Amniotic epithelial cell (primary cell): ENCODE measurements at regions not wholly inside any gene's neighbourhood (a gene's known extent, or its start where the extent isn't known, plus 50 kb on each side); places are given as distances from the start of the nearest gene placed in this dataset.

Experiments
- DNase-seq: peaks from one replicate; pipeline ENCODE4 v3.0.0-alpha.2; 2010; ENCODE audit warnings: low read depth

DNA sequence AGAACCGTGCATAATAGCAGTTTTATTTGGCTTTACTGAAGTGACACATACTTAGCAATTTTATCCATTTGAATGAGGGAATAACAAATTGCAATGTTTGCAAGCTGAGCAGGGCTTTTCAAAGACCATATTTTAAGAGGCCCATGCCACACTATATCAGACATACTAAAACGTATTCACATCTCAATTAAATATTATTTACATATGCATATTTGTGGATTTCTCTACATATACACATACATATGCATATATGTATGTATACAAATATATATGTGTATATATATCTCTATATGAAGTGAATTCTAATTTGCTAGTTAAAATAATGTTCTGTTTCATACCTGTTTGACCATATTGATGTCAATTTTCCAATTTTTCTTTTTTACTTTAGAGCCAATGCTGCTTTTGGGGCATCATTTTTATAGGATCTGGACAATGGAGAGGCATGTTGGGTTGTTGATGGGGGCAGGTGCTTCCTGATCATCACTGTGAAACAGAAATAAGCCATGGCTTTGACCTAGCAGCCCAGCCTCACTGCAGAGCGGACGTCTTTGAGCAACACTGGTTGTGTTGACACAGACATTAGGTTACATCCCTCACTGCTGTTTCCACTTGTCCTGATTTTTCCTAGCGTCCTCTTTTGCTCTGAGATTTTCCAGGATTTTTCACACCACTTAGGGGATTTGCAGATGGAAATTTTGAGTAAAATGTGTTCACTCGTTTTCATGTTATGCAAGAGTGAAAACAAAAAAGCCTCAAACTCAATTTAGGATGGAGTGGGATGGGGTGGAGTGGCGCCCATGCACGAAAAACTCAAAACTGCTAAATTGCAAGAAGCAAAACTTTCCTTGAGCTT is 56.9 kb downstream of the RDH14 start:
- DNase-seq = no peak

DNA sequence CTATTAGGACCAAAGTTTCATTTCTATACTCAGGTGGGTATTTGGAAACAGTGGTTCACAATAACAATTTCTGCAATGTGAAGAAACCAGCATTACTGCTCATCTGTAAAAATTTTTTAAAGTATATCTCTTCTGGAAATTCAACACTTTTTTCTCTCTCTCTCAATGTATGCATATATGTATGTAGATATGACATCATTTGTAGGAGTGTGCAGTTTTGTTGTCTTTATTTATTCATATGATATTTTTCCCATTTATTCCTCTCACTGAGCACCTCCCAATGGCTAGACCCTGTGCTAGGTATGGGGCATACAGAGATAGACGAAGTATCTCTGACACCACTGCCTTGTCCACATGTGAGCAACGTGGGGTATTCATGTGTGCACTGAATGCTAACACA is 58.3 kb downstream of the RDH14 start:
- DNase-seq = no peak

DNA sequence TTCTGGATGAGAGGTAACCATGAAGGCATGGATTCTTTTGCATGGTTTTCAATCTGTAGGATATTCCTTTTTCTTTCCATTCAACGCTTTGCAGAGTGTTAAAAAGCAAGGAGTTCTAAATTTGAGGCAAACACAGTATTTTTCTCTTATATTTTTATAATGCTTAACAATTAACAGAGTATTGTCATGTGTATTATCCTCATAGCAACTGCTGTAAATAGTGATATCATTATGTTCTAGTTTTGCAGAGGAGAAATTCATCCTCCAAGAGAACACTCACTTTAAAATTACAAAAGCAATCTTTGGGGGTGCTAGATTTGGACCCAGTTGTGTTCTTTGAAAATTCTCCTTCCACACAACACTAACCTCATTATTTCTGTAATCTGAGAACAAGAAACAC is 58.7 kb downstream of the RDH14 start:
- no peak for DNase-seq

DNA sequence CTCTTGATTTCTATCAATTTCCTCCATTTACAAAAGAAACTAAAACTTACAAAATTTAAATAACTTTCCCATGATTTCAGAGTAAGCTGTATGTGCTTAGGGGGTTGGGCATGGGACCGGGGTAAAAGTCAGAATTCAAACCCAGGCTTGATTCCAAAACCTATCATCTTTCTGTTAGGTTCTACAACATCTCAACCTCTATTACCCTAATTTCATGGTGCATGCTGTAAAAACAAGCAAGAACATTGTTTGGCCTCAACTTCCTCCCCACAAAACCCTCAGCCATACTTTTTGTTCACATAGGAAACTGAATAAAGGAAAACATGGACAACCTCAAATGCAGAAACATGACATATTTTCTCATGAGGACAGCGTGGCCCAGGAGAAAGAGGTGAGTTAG is 59.3 kb downstream of the RDH14 start:
- no peak for DNase-seq

DNA sequence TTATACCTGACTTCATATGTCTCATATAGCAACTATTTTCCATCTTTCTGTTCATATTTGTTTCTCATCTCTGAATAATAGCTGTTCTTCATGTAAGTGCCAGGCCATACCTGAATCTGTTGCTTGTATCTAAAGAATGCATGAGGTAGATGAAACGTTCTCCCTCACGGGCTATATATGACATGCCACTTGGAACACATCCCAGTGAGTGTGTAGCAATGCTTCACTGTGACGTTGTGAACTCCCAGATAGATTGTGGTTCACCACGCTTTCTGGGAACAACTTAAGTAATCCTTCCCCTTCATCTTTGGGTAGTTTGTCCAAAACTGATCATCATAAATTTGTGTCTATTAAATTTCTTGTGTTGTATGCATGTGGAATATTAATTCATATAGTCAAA is 60.1 kb downstream of the RDH14 start:
- DNase-seq = peak; percentile 95

DNA sequence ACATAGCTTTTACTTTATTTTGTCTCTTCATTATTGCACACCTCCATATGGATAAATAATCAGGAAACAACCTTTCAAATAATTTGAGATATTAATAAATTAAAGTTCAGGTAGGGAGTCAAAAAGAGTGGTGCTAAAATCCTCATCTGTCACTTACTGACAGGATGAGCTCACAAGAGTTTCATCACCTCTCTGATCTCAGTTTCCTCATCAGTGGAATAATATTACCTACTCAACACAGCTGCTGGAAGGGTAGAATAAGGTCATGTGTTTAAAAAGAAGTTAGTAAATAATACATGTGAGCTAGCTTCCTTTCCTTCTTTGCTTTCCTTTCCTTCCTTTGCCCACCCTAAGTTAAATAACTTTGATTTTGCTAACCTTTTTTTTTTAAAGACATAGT is 61.9 kb downstream of the RDH14 start:
- peak; percentile 47 for DNase-seq

DNA sequence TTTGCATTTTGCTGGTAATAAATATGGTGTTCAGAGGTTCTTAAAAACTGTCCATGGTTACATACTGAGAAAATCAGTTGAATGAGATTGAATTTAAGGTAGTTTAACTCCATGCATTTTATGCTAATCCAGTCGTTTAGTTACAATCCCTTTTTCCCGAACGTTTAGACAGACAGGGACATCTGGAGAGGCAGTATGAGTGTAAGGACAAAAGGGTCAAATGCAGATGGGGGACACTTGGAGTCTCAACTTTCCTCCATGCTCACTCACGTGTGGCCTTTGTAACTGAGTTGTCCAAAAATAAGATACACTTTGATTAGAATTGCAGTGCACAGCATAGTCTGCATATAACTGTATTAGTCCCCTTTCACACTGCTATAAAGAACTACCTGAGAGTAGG is 63.9 kb downstream of the RDH14 start:
- DNase-seq = no peak

DNA sequence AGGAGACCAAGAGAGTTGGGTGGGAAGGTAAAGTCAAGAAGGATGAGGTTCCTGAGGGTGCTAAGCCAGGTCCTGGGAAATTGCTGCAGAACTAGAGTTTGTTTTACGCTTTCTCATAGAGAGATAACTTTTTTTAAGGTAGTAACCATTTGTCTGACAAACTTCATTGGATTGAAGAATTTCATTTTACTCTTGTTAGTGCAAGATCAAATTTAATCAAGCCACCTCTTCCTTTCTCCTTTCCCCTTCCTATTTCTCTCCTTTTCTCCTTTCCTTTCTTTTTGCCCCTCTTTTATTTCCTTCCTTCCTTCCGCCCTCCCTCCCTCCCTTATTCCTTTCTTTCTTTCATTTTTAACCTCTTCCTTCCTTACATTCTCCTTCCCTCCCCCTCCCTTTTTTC is 65.4 kb downstream of the RDH14 start:
- no peak for DNase-seq

DNA sequence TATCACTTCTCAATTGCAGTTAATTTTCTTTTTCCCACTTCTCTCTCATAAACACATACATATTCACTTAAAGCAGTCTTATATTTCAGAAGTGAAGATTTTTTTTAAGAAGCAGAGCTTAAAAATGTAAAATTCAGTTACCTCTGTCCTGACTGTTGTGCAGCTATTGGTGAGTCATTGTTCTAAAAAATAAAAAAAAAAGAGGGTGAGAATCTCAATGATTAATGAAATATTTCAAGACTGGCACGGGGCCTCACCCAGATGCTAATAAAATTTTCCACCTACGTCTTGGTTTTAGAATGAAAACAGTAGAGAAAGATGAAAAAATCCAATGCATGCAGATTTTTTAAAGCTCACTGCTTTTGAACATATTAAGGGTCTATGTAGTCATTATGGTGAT is 67.7 kb downstream of the RDH14 start:
- DNase-seq = no peak

DNA sequence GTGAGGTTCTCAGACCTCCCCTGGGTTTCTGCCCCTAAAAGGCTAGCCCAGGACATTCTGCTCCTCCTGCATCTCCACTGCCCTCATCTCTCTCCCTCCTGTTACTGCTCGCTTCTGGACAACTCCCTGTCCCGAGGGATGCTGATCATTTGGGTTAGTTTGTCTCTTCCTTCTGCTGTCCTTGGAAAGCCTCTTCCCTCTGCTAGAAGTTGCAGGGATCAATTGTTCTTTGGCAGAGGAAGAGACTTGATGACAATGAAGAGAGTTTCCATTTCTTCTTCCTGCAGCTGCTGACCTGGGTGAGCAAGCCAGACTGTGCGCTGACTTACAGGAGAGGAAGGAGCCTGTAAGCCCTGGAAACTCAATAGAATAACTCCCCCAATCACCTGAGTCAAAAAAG is 68.9 kb downstream of the RDH14 start:
- DNase-seq = no peak

DNA sequence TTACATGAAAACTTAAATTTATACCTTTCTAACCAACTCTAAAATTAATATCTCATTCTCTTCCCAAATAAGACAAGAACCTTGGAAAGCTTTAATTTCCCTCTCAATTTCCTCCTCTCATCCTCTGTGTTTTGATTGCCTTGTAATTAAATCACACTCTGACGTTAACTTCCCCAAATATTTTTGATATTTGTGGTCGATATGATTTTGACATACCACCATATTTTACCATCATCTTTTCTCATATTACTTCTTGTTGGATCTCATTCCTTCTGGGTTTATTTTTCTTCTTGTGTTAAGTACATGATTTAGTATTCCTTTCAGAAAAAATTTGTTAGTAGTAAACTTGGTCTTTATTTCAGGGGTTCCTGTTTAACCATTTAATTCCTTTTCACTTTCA is 69.6 kb downstream of the RDH14 start:
- no peak for DNase-seq

DNA sequence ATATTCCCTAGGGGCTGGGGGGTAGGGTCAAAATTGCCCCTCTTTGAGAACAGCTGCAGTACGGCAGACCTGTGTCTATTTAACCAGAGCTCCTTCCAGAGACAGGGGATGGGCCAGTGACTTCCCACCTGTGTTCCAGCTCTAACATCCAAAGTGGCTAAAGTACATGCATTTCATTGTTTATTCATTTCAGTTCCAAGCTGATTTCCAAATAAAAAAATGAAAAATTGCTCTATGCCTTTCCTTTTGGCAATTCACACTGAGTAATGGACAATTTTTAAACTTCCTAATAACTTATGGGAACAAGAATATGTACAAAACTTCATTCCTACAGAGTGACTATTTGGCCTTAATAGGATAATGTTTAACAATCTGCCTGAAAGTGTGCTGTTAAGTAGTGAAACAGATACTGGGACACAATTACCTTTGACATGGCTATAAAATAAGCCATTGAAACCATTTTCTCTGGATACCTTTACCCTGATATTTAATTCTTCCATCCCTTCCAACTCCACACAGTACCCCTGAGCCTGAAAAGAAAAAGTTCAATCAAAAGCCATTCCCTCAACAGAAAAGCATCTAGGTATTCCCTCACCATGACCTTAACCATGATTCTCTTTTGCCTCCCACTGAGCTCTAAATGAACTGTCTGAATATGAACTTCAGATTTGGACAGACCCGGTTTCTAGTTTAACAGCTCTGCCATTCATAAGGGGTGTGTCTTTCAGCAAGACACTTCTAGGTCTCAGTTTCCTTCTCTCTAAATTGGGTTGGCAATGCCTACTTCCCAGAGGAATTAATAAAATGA is 73.1 kb downstream of the RDH14 start:
- no peak for DNase-seq

DNA sequence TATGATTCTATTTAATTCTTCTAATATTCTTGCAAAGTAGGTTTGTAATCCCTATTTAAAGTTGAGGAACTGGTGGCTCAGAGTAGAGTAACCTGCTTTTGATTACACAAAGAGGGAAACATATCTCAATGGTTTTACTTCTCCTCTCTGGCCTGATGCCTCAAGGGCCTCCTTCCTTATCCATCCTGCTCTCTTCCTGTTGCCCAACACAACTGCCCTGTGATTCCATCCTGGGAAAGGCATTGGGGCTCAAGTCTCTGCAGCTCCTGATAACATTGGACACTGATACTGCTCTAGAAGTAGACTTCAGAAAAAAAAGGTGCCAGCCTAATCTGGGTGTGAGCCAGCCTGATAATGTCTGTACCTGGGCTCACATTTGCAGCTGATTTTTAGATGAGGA is 75.8 kb downstream of the RDH14 start:
- peak; percentile 22 for DNase-seq

DNA sequence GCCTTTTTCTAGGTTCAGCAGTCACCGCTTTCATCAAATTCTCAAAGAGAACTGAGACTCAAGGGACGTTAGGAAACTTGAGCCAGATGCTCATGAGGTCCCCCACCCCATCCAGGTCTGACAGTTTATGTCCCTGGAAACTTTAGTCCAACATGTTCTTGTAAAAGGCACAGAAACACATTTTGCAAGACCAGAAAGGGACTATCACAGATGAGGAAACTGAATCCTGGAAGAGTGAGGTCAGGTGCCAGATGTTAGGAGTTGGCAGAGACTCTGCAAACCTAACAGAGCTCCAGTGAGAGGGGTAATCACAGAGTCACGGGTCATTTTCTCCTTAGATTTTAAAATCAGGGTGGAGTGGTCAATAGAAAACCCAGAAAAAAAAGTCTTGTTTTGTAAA is 76.6 kb downstream of the RDH14 start:
- DNase-seq = no peak

DNA sequence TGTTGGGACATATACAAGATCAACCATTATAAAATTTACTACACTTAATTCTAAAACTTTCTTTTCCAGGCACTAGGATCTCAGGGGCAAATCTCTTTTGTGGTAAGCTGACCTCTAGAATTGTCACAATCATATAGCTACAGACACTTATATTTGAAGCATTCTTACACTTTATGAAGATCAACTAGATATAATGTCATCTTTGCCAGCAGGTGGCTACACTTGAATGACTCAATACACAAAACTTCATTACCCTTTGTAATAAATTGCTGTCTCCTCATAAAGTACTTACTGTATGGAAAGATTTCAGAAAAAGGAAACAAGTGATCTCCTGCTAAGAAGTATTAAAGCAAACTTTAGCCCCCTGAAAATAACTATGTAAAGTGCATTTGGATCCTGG is 77.8 kb downstream of the RDH14 start:
- no peak for DNase-seq

DNA sequence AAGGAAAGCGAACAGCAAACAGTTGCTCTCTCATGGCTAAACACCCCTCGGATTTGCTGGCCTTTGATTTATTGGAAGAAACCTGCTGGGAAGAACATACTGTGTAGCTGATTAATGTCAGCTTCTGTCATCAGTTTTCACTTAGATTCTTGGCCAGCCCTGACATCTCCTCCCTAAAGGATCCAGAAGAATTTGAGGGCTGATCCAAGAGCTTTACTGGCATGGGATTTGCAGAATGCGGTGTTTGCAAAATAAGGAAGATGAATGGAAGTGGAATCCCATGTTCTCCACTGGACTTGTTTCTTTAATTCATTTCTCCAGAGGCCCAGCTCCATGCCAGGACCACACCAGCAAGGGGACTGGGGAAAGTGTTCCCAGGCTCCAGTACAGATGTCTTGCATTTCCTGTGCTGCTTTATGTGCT is 80.5 kb downstream of the RDH14 start:
- peak; percentile 82 for DNase-seq

DNA sequence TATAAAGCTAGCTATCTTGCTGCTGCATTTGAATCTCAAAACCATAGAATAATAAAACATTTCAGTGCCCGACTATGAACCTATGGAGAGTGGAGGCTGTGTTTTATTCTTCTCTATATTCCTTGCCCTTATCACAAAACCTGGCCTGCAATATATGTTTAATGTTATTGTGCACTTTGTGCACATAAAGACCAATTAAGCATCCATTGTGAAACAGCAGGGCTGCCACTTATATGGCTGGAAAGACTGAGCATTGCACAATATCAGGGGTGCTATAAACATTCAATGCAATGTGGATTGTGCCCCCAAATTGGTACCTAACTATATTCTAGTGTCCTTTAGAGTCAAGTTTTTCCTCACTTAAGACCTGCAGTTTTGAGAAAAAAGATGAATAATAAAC is 83.2 kb downstream of the RDH14 start:
- no peak for DNase-seq

DNA sequence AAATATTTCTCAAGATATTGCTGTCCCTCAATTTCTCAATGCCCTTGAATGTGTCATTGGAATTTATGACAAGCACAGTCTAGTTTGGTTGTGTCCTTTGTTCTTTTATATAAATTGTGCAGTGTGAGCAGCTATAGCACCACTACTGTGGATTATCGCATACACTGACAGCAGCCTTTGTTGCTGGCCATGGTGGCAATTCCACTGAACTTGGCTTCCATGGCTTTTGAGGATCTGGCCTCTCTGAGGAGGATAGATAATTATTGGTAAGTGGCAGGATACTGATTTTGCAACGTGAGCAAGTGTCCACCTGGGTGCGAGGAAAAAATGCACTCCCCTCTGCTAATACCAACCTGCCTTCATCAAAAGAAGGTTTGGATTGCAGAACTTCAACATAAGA is 84.0 kb downstream of the RDH14 start:
- DNase-seq = no peak

DNA sequence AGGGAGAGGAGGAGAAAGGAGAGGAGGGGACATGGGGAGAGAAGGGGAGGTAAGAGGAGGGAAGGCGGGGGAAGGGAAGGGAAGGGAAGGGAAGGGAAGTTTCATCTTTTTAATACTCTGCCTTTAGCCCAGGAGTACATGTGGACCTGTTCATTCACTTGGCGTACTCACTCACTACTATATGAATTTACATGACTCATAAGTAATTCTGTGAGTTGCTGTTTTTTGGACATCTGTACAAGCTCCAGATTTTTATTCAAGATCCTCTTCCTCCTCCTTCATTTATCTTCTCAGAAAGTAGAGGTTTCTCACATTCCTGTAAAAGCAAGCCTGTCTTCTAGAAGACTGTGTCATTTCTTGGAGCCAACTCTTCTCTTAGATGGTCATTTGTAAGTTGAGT is 84.6 kb downstream of the RDH14 start:
- peak; percentile 35 for DNase-seq

DNA sequence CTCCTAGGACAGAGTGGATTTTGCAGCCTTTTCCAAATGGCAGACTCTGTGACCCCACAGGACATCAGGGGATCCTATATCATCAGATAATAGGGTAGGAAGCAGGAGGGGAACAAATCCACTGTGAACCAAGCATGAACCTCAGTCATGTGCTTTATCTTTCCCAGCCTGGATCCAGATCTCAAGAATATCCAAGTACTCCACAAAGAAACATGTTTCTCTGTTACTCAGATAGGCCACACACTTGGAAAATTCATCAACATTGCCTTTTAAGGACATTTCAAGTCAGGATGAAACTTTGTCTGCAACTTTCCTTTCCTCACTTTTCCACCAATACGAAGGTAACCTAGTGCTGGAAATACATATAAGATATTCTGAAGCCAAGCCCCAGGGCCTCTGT is 85.8 kb downstream of the RDH14 start:
- peak; percentile 66 for DNase-seq

DNA sequence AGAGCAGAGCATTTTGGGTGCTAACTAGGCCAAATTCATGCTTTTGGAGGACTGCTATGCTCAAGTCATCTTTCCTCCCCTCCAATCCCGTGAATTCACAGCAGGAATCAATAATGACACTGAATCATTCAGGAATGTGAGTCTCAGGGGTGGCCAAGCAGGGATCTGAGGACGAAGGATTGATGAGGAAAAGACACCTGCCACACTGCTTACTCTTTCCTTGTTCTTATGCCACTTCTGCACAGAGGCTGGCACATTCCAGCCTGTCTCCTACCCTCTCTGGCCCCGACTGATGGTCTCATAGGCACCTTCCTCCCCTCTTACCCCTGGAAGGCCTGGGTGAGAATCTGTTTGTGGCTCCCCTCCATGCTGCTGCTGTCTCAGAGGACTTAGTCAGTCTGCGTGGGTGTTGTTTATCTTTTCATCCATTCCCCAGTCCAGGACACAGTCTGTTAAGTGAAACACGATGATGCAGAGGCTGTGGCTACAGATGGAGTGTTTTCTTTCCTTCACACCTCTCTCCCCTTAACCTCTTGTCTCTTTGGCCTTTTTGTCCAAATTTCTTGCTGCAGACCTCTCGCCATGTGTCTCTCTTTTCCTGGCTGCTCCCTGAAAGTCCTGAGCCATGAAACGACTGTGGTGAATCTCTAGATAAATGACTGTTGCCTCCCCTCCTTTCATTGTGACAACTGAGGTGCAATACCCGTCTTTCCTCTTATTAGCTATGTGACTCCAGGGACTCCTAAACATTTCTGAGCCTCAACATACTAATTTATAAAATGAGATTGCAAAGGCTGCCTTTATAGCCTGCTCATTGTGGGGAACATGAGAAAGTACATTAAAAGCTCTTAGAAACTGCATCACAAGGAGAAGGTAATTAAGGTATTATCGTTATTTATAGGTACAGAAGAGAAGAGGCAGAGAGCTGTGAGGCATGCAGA is 86.9 kb downstream of the RDH14 start:
- DNase-seq = peak; percentile 90

DNA sequence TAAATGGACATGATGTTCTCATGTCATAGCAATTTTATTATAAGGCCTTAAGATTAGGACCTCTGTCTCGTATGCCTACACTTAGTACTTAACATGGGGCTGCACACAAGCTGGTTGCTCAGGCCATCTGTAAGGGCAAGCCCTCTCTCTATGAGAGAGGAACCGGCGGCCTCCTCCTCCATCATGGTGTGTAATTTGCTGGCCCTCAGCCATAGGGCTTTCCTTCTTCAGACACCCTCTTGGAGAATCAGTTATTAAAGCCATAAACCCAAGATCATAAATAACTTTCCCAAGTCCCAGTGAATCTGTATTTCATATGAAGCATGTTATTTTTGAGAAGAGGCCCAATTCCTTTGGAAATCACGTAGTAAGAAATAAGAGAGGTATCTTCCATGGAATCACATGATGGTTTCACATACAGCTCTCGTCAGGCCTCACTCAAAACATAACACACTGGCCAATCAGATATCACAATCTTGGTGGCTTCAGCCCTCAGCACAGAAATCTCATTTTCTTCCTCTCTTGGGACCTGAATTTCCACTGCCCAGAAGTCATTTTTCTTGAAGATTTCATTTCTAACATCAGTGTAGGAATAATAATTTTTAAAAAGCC is 92.6 kb downstream of the RDH14 start:
- DNase-seq = no peak
